ENCODE measurements at regions not wholly inside any gene's neighbourhood (a gene's known extent, or its start where the extent isn't known, plus 50 kb on each side); places are given as distances from the start of the nearest gene placed in this dataset.
"Not testable (repeated sequence)": the region's sequence is repeated elsewhere in the genome, so short reads cannot be mapped to it uniquely, and the experiment has no call there.

DNA sequence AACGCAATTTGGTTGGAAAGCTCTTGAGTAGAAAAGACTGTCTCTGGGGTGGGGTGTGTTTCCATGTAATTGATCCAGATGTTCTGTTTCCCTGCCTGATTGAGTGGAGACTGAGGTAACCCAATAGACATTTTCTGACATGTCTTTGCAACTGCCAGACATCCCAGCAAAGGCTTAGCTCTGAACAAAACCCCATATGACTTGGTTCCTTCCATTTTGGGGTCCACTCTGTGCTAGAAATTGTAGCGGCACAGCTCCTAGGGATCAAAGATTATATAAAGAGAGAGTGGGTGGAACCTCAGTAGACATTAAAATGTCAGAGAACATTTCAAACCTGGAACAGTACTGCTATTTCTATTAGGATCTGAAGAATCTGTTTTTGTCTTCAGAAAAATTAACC lies 189.3 kb downstream of the EDN1 start:
- no peak for DNase-seq (ENCODE audit: low spot score)

DNA sequence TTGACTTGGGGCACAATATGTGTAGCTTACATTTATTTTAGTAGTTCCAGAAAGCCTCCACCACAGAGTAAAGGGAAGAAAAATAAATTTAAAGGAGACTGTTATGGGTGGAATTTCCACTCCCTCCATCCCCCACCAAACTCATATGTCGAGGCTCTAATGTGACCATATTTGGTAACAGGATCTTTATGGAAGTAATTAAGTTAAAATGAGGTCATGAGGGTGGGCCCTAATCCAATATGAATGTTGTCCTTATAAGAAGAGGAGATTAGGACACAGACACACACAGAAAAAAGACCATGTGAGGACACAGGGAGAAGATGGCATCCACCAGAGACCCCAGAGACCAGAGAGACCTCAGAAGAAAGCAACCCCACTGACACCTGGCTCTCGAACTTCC lies 189.7 kb downstream of the EDN1 start:
- no peak for DNase-seq (ENCODE audit: low spot score)

DNA sequence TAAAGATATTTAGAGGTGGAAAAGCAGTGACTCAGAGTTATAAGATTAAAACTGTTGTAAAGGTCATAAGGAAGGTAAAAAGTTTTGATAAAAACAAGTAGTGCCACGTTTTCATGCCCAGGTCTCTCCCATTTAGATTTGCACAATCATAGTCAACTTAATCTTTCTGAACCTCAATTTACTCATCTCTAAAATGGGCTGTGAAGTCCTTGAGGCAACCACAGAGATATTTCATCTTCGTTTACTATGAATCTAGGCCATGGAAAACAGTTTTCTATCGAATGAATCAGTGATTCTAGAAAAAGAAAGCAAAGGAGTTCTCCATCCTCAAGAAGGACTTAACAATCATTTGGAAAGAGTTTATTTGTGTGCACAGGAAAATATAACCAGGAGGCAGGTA lies 190.2 kb downstream of the EDN1 start:
- DNase-seq (ENCODE audit: low spot score): no peak

DNA sequence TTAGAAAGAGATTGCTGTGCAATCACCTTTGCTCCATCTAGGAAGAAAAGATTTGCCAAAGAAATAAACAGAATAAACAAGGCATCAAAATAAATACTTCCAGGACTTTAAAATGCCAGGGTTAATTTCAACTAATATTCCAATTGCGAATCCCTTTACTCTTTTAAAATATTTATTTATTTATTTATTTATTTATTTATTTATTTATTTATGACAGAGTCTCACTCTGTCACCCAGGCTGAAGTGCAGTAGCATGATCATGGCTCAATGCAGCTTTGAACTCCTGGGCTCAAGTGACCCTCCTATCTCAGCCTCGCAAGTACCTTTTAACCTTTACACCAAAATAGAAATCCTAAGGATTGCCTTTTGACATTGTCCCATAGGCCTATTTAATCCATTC lies 191.1 kb downstream of the EDN1 start:
- no peak for DNase-seq (ENCODE audit: low spot score)

DNA sequence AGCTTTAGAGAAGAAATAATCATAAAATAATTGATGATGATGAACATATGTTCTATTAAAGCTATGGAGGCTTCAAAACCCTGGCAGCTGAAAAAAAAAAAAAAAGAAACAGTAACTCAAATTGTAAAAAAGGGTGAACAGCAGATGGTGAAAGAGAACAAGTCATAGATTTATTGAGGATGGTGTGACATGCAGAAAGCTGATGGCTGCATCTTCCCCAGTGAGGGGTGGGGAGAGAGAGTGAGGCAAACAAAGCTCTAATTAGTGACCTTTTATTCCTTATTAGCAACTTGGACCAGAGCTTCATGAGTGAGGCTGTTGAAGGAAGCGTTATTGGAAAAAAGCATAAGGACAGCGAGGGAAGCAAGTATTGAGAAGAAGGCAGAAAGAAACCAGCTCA lies 191.7 kb downstream of the EDN1 start:
- no peak for DNase-seq (ENCODE audit: low spot score)

DNA sequence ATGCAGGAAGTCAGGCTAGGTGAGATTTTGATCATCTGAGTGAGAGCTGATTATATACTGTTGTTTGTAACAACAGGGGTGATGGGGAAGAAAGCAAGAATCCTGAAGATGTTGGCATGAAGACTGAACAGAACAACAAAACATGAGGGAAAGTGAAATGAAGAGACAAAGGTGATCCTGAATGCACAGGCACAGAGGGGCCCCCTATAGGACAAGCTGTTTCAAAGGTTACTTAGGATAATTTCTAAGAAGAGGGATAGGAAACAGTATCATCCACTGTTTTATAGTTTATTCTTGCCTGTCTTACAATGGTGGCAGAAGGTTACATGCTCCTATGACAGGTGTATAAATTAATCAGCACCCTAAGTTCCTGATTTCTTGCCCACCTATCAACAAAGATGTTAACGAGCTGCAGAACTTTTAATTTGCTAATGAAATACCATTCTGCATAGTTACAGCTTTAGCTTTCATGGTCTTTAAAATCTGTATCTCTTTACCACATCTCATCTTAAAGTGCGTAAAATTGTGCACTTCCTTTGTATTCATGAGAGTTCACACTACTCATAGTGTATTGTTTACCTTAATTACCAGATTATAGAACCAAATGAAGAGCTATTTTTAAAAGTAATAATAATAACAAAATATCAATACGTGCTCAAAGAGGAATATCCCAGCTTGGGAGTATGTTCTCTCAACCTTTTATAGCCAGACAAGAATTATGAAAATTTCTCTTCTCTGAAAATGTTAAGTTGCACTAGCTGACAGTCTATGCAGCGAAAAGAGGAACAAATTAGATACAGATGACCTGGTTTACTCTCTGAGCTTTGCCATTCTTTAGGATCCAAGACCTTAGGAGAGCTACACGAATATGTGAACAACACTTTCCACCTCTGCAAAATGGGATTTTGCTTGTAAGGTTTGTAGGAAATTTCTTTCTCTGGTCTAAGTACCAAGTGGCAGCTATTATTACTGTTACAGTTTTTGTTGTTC lies 192.5 kb downstream of the EDN1 start:
- no peak for DNase-seq (ENCODE audit: low spot score)

DNA sequence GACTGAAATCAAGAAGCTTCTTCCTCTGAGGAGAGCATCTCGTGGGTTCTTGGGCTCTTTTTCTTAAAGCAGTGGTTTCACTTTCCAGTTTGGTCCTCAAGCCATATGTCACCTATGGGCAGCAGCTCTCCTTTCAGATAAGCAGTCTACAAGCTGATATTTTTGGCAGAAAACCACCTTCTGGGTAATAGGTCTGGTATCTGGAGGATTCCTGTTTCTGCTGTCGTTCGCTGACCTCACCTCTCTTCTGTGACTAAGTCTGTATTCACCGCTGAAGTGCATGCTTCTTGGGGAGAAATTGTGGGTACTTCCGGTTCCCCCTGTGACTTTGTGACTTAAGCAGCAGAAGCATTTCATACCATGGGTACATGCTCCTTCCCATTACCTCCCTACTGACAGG lies 193.6 kb downstream of the EDN1 start:
- peak; percentile 17 for DNase-seq (ENCODE audit: low spot score)

DNA sequence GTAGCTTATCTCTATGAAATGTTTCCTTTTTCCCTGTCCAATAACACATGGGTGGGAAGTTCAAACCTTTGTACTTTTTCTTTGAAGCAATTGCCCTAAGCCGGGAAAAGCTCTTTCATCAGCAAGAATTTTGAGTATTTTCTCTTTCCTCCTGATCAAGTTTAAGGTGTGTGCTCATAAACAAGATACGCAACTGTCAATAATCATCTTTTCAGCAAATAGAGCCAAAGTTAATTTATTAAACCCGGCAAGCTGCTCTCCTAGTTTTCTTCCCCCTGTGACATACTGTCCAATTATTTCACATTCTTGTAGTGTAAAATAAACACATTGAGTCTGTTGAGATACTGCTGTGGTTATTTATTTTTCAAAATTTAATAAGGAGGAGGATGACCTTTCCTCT lies 194.4 kb downstream of the EDN1 start:
- DNase-seq (ENCODE audit: low spot score): no peak

DNA sequence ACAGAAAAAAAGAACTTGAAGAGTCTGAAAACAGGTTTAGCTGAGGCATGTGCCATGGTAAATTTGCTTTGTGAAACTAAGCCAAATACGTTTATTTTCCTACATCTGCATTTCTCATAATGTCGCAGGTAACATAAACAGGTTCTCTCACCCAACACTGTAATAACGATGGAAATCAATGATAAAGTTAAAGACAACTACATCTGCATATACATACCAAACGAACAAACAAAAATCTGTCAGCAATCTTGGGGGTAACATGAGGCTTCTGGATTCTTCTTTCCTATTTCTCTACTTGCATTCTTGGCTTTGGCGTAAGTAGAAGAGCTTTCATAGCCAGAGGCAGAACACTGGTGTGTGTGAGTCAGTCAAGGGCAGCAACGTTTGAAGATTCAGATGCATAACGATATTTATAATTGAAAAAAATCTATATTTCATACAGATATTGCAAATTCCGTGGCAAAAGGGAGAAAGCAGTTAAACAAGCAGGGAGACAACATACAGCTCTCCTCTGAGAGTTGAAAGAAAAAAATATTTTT lies 195.1 kb downstream of the EDN1 start:
- no peak for DNase-seq (ENCODE audit: low spot score)

DNA sequence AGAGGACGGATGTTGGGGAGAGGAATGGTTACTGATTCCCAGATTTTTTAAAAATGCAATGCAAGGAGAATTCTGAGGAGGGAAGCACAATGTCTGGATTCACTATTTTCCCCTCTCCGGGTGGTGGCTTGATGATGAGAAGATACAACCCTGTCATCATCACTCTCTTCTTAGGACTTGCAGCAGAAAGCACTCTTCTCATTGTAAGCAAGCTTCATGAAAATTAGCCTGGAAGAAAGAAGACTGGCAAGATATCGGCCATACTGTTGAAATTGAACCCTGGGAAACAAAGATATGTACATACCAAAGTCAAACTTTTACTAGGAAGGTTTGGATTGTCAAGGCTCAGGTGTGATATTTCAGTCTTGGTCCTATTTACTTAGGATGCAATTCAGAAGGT lies 195.7 kb downstream of the EDN1 start:
- DNase-seq (ENCODE audit: low spot score): no peak

DNA sequence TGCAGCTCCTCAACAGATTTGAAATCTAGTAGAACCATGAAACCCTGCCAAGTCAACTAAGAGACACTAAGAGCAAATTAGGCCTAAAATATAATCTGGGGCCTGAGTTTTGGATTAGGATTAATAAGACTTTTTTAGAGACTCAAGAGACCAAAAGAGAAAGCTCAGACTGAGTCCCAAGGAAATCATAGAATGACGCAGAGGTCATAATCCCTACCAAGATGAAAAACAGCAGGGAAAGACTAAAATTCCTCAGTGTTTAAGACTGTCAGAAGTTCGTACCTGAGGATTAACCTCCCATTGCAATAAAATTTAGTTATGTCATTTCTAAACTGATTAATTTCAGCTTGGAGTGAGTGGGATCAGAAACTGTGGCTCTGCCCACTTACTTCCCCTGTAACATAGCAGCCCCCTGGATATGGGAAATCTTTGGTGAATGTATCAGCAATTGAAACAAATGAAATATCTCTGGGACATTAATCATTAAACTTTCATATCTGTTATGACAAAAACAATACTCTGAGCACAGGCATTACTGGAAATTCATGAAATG lies 200.3 kb downstream of the EDN1 start:
- DNase-seq (ENCODE audit: low spot score): peak; percentile 16

DNA sequence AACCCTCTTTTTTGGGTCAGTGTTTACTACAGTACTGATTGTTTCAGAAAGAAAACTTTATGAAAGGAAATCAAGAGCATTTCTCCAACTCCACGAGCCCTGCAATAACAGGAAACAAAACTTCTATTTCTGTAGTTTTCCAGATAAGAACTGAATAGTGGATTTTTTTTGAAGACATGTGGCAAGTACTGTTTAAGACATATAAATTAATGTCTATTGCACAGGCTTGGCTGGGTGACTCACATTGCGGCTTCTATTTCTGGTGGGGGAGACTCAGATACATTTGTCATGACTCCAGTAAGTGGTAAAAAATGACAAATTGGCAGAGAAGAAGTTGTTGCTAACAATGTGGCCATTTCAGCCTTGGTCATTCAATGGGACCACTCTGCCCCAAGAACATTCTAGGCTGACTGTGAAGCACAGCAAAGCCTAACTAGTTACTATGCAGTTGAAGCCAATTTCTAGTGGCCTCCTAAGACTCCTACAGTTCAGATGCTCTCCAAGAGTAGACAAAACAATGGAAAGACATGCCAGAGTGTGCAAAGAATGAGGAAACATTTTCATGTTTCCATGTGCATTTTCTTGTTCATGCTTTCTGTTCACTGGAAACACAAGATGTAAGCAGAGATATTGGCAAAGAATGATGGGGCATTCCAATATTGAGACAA lies 200.9 kb downstream of the EDN1 start:
- DNase-seq (ENCODE audit: low spot score): peak; percentile 66

DNA sequence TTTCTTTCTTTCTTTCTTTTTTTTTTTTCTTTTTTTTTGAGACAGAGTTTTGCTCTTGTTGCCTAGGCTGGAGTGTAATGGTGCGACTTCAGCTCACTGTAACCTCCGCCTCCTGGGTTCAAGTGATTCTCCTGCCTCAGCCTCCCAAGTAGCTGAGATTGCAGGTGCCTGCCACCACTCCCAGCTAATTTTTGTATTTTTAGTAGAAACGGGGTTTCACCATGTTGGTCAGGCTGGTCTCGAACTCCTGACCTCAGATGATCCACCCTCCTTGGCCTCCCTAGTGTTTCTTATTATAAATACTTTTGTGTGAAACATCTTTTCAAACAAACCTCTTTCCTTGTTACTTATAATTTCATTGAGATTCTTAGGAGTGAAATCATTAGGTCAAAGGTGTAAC lies 202.8 kb downstream of the EDN1 start:
- not testable (repeated sequence) for DNase-seq (ENCODE audit: low spot score)

DNA sequence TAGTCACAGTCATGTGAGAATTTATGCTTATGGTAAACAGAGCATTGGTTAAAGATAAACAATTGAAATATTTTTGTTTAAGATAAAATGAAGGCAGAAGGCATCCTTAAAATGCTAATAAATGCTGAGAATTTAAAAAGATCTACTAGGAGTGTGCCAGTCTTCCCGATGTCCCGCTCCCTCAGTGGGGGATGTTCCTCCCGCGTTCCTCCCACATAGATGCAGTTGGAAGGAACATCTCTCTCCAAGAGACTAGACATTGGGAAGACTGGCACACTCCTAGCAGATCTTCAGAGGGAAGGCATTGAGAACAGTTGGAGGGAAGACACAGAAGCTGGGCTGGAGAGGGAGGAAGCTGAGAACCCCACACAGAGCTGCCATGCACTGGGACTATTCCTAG lies 203.3 kb downstream of the EDN1 start:
- no peak for DNase-seq (ENCODE audit: low spot score)

DNA sequence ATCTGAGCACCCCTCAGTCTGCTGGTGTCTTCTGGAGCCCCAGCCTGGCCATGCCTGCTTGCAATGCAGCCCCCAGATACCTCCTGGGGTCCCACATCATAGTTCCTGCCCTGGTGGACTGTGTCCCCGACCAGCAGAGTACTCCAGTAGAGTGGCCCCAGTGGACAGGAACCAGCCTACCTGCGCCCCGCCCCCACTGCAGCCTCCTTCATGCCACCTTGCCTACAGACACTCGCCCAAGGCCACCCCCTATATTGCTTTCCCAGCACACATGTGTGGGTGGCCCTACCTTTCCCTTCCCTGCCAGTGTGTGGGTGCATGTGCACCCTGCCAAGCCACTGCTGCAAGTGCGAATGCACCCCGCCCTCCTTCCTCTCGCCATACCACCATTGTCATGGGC lies 204.0 kb downstream of the EDN1 start:
- DNase-seq (ENCODE audit: low spot score): no peak

DNA sequence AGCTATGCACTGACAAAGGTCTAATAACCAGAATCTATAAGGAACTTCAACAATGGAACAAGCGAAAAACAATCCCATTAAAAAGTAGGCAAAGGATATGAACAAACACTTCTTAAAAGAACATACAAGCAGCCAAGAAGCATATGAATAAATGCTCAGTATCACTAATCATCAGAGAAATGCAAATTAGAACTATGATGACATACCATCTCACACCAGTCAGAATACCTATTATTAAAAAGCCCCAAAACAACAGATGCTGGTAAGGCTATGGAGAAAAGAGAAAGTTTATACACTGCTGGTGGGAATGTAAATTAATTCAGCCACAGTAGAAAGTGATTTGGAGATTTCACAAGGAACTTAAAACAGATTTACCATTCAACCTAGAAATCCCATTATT lies 211.8 kb downstream of the EDN1 start:
- DNase-seq (ENCODE audit: low spot score): no peak

DNA sequence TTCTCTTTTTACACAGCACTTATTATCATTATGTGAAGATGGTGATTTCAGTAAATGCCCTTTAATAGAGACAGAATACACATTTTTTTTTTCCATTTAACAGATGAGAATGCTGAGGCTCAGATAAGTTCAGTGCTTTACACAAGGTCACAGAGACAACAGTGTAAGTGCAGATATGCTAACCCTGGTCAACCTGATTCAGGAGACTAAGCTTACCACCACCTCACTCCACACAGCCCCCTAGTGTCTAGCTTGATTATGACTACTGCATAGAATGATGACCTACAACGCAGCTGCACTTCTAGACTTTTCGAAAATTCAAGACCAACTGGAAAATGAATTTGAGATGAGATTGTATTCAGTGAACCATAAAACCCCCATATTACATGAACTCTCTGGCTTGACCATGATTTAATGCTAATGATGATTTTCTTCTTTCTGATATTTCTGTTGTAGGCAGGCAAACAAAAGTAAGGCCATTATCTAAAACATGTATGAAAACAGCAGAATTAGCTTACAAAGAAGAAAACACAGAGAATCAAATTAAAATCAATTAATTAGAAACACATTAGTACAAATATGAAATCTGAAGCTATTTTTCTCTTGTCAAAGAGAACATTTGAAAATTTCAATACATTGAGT lies 212.1 kb upstream of the PHACTR1 start:
- DNase-seq (ENCODE audit: low spot score): no peak

DNA sequence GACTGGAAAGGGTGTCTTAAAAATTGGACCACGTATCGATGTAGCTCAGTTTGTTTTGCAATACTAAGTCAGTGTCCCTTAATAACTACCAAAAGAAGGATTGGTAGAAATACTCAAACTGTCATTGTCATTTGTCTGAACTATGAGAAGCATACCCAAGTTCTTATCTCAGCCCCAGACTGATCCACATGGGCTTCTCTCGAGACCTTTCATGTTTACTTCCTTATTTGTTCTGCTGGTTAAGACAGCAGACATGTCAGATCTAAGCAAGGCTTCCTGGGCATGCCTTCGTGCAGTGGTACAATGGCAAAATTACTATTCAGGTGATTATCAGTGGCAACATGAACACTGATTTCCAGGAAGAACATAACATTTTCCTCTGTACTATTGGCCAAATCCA lies 211.1 kb upstream of the PHACTR1 start:
- no peak for DNase-seq (ENCODE audit: low spot score)

DNA sequence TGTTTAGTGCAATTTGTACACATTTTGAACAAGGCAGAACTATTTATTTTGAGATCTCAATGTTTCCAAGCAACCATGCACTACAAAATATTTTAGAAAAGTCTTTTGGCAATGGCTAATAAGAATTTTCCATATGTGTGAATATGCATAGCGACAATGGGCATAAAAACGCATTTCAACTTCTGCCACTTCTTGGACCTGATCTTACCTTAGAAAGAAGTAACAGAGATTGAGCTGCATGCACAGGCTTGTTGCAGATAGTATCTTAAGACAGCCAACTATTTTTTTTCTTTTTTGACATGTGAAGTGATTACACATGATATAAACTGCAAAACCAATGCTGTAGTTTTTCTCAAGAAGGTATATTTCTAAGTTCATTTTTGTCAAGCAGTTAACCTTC lies 210.4 kb upstream of the PHACTR1 start:
- DNase-seq (ENCODE audit: low spot score): no peak

DNA sequence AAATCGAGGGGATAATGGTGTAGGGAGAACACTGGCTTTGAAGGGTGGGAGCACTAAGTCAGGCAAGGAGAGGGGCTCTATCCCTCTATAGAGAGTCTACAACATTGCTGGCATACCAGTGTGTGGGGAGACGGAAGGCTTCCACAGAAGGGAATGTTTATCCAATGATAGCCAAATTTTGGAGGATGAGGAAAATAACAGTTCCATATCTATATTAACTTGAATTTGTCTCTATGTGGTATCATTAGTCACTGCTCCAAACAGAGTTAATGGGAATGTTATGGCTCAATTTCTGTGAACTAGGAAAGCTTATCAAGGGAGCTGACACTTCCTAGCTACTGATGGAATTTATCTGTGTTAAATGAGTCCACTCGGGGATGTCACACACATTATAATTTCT lies 208.9 kb upstream of the PHACTR1 start:
- DNase-seq (ENCODE audit: low spot score): no peak

DNA sequence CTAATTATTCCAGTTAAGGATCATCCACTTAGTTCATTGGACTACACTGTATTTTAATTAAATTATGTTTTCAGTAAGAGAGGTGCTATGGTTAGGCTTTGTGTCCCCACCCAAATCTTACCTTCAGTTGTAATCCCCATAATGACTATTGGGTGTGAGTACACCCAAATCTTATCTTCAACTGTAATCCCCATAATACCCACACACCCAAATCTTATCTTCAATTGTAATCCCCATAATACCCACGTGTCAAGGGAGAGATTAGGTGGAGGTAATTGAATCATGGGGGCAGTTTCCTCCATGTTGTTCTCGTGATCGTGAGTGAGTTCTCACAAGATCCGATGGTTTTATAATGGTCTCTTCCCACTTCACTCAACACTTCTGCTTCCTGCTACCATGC lies 208.0 kb upstream of the PHACTR1 start:
- no peak for DNase-seq (ENCODE audit: low spot score)

DNA sequence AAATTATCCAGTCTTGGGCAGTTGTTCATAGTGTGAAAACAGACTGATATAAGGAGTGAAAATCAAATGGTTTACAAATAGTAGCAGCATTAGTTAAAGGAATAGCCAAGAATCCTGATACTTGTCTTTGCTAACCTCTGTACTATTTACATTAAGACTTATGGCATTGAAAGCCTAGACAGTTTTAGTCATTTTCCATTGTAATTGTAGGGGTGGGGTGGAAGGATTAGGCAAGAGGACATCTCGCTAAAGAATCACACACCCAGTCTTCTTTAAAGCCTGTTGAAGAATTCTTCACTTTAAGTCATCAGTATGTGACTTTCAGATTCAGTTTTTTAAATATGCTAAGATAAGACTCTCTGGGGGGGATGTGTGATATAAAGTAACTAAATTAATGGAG lies 207.5 kb upstream of the PHACTR1 start:
- no peak for DNase-seq (ENCODE audit: low spot score)

Data from hepatic stellate cell (primary cell).